ENCODE measurements at regions not wholly inside any gene's neighbourhood (a gene's known extent, or its start where the extent isn't known, plus 50 kb on each side); places are given as distances from the start of the nearest gene placed in this dataset.
A peak's percentile ranks its signal among the peaks of the same experiment; 100 is the strongest.

DNA sequence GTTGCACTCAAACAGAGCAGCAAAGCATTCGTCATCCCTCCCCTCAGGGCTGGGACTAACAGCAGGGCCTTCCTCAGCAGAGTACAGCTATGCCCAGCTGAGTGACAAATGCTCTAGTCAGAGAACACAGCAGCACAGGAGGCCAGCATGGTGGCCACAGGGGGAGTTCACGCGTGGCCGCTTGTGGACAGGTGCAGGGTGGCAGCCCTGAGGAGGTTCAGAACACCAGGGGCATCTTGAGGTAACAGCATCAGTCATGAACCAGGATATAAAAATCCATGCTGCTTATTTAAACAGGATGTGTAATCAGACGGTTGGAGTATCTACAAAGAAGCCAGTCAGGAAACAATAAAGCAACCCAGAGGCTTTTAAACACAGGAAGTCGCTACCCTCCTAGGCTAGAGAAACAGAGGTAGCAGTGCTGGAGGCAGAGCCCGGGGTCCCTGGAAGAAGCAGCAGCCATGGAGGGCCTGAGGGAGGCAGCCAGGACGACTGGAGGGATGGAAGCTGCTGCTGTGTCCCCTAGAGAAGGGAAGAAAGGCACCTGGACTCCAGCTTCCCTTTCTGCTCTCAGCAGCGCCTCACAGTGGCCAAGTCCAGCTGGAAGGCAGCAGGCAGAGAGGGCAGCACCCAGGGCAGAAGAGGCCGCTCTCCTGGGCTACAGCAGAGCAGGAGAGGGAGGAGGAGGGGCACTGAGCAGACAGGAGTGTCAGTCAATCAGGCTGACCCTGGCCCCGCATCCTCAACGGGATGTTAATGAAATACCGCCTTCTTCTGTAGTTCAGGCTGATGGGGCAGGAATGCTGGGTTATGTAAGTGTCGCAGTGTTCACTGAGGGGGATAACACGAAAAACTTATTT lies 70.8 kb upstream of the UCN3 start:
- TF ChIP-seq, protein P1, sequence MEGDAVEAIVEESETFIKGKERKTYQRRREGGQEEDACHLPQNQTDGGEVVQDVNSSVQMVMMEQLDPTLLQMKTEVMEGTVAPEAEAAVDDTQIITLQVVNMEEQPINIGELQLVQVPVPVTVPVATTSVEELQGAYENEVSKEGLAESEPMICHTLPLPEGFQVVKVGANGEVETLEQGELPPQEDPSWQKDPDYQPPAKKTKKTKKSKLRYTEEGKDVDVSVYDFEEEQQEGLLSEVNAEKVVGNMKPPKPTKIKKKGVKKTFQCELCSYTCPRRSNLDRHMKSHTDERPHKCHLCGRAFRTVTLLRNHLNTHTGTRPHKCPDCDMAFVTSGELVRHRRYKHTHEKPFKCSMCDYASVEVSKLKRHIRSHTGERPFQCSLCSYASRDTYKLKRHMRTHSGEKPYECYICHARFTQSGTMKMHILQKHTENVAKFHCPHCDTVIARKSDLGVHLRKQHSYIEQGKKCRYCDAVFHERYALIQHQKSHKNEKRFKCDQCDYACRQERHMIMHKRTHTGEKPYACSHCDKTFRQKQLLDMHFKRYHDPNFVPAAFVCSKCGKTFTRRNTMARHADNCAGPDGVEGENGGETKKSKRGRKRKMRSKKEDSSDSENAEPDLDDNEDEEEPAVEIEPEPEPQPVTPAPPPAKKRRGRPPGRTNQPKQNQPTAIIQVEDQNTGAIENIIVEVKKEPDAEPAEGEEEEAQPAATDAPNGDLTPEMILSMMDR (conservative IDR thresholded peaks at IDR 0.05; ENCODE audit: low read depth, low read length), result peak; percentile 83
- no peak for DNase-seq (ENCODE audit: low read depth)
- H3K4me3 ChIP-seq (ENCODE audit: low read length), result no peak overlapping the region

DNA sequence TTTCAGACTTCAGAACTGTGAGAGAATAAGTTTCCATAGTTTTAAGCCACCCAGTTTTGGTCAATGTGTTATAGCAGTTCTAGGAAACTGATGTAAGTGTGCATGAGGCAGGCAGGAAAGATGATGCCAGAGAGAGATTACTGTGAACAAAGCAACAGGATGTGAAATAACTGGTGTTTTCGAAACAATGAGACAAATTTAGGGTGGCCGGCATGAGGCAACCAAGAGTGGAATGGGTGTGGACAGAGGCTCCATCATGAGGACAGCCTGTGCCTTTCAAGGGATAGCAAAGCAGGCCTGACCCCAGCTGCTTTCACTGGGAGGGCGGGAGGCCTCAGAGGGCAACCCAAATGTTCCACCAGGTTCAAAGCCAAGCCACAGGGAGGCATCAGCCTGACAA lies 67.3 kb upstream of the UCN3 start:
- no peak overlapping the region for H3K4me3 ChIP-seq (ENCODE audit: low read length)
- TF ChIP-seq, protein P1 (conservative IDR thresholded peaks at IDR 0.05; ENCODE audit: low read depth, low read length), result no peak
- DNase-seq (ENCODE audit: low read depth), result no peak

DNA sequence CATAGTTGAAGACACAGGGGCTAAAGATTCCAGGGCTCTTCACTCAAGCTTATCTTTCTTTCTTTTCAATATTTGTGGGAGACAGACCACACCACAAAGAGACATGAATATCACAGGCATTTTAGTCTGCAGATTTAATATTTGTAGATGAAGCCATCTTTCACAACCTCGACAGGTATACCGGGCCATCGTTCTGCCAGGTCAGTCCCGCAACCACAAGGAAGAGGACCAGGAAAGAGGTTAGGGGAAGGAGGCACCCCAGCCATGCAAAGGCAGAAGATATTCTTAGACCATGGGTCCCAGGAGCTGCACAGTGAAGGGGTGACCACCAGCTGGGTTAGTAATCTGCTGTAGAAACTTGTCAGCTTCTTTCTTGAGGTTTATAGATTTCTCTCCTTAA lies 66.8 kb upstream of the UCN3 start:
- TF ChIP-seq, protein P1 (conservative IDR thresholded peaks at IDR 0.05; ENCODE audit: low read depth, low read length), result no peak
- DNase-seq (ENCODE audit: low read depth), result no peak
- no peak overlapping the region for H3K4me3 ChIP-seq (ENCODE audit: low read length)

DNA sequence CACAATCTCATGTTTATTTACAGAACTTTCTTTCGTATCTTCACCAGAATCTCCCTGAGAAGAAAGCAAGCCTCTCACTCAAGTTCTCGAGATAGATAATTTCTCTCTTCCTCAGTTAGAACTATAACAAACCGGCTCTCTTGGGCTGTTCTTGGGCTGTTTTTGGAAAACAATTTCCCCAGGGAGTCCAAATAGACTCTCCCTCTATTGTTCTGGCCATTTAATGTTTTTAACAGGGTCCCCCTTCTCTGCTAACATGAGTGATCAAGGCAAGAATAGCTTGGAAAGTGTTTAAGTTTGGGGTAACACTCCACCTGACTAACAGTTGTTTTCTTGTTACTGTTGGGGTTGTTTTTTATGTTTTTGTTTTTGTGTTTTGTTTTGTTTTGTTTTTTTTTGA lies 64.8 kb upstream of the UCN3 start:
- TF ChIP-seq, protein P1 (conservative IDR thresholded peaks at IDR 0.05; ENCODE audit: low read depth, low read length), result no peak
- no peak for DNase-seq (ENCODE audit: low read depth)
- H3K4me3 ChIP-seq (ENCODE audit: low read length), result no peak overlapping the region

DNA sequence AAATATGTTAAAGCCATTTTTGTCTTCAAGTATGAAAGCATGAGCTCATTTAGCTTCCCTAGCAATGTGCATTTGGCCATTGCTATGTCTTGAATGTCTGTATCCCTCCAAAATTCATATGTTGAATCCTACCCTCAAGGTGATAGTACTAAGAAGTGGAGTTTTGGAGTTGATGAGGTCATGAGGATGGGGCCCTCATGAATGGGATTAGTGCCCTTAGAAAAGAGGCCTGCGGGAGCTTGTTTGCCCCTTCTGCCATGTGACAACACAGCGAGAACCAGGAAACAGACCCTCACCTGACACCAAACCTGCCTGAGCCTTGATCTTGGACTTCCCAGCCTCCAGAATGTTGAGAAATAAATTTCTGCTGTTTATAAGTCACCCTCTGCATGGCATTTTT lies 61.3 kb upstream of the UCN3 start:
- no peak overlapping the region for H3K4me3 ChIP-seq (ENCODE audit: low read length)
- DNase-seq (ENCODE audit: low read depth), result no peak
- TF ChIP-seq, protein P1 (conservative IDR thresholded peaks at IDR 0.05; ENCODE audit: low read depth, low read length), result no peak

DNA sequence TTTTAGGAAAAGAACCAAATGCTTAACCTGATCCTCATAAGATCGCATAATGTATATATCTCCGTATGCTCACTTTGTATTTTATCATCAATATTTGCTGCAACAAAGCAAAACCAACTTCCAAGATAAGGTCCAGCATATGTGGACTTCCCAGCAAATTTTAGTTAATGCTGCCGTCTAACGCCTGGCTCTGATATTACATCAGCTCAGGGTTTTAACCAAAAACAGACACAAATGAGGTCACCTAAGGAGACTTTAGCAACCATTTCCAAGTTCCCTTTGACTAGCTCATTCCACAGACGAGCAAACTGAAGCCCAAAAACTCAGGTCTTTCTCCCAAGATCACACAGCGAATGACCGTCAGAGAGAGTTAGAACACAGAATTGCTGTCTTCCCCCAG lies 59.4 kb upstream of the UCN3 start:
- no peak for DNase-seq (ENCODE audit: low read depth)
- TF ChIP-seq, protein P1 (conservative IDR thresholded peaks at IDR 0.05; ENCODE audit: low read depth, low read length), result no peak
- no peak overlapping the region for H3K4me3 ChIP-seq (ENCODE audit: low read length)

DNA sequence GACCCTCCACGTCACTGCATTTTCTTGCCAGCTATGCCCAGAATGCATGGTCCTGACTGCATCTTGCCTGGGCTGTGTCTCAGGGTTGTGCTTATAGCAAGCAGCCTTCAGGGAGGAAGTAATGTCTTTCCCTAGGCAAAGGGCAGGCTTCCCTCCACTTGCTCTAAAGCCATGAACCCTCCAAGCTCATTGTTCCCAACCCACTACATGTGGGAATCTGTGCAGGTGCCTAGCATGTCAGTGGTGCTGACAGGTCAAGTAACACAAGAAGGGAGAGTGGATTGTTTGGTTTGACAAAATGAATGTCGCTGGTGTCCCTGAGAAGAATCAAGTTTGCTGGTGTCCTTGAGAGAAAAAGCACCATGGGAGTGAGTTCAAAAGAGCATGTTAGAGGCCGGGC lies 53.9 kb upstream of the UCN3 start:
- H3K4me3 ChIP-seq (ENCODE audit: low read length), result no peak overlapping the region
- no peak for DNase-seq (ENCODE audit: low read depth)
- TF ChIP-seq, protein P1 (conservative IDR thresholded peaks at IDR 0.05; ENCODE audit: low read depth, low read length), result no peak

Measured in retinal pigment epithelial cell (primary cell).